ENCODE measurements at regions not wholly inside any gene's neighbourhood (a gene's known extent, or its start where the extent isn't known, plus 50 kb on each side); places are given as distances from the start of the nearest gene placed in this dataset.
"Not testable (repeated sequence)": the region's sequence is repeated elsewhere in the genome, so short reads cannot be mapped to it uniquely, and the experiment has no call there.

DNA sequence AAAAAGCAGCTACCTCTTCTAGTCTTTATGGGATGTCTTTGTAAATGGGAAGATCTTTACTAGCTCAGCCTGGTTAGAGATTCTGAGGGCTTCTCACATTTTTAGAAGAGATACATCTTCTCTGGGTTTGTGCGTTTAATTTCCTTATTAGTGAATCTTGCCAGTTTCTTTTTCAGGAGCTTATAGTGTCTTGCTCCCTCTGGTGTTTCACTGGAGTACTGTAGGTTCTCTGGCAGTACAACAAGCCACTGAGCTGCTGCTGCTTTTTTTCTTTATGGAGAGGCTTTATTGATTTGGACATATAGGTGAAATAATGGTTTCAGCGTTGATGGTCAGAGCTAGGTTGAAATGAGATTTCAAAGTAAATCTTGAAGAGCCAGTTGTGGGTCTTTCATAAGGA lies 82.9 kb downstream of the LAS1L start:
- no peaks in the 10 kb centered on the region for H3K4me1 ChIP-seq
- peaks cover 3 to 8% of the 10 kb centered on the region in 2 donors for H3K9me3 ChIP-seq
- DNase-seq (ENCODE audit: low spot score in 2 of 2), result no peak
- TF ChIP-seq, protein P1, sequence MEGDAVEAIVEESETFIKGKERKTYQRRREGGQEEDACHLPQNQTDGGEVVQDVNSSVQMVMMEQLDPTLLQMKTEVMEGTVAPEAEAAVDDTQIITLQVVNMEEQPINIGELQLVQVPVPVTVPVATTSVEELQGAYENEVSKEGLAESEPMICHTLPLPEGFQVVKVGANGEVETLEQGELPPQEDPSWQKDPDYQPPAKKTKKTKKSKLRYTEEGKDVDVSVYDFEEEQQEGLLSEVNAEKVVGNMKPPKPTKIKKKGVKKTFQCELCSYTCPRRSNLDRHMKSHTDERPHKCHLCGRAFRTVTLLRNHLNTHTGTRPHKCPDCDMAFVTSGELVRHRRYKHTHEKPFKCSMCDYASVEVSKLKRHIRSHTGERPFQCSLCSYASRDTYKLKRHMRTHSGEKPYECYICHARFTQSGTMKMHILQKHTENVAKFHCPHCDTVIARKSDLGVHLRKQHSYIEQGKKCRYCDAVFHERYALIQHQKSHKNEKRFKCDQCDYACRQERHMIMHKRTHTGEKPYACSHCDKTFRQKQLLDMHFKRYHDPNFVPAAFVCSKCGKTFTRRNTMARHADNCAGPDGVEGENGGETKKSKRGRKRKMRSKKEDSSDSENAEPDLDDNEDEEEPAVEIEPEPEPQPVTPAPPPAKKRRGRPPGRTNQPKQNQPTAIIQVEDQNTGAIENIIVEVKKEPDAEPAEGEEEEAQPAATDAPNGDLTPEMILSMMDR (IDR thresholded peaks at IDR 0.05), result no peak
- TF ChIP-seq POLR2A (IDR thresholded peaks at IDR 0.05), result no peak
- TF ChIP-seq POLR2AphosphoS5 (IDR thresholded peaks at IDR 0.05), result no peak
- H3K4me3 ChIP-seq, result no peak overlapping the region
- H3K27me3 ChIP-seq, result no peaks in the 10 kb centered on the region
- no peaks in the 10 kb centered on the region for H3K36me3 ChIP-seq
- intact Hi-C loops (cut with DNase I; ENCODE audit: low total_unique reads), result no loop called here
- H3K27ac ChIP-seq, result no peak overlapping the region

DNA sequence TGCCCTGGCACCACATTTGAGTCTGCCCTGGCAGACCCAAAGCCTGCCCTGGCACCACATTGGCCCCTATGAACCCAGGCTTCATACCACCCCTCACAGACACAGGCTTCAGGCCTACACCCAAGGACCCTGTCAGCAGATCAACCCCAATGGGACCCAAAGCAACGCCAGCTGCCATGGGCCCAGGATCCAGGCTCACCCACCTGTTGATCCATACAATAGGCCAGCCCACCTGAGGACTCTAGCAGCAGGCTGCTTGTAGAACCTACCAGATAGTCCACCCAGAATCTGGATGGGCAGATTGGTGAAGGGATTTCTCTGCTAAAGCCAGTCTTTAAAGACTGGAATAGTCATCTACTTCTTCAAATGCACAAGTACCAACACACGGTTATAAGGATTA lies 114.4 kb downstream of the LAS1L start:
- intact Hi-C loops (cut with DNase I; ENCODE audit: low total_unique reads), result no loop called here
- DNase-seq (ENCODE audit: low spot score in 2 of 2), result no peak
- Histone ChIP-seq H3K4me3 (no peak overlapping the region), H3K27me3 (no peaks in the 10 kb centered on the region), H3K9me3 (peaks cover 6 to 24% of the 10 kb centered on the region in 2 donors), H3K4me1 (no peaks in the 10 kb centered on the region), H3K36me3 (no peaks in the 10 kb centered on the region), H3K27ac (no peak overlapping the region)
- TF ChIP-seq, protein P1 (IDR thresholded peaks at IDR 0.05), result no peak
- no peak for TF ChIP-seq POLR2AphosphoS5 (IDR thresholded peaks at IDR 0.05)
- TF ChIP-seq POLR2A (IDR thresholded peaks at IDR 0.05), result no peak

DNA sequence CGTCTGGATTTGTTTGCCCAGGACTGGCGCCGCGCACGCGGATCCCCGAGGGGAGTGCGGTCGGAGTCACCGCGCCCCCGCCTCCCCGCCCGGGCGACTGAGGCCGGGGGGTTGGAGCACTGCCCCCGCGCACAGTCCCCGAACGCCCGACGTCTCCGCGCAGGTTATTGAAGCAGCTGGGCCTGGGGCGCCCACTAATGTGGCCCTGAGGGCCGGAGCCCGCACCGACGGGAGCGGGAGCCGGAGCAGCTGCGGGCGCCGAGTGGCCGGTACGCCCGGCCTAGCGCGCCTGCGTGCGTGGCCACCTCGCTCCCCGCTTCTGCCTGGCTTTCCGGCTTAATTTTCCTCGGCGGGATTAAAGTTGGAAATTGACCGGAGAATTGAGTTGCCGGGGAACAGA lies 126.9 kb downstream of the LAS1L start:
- H3K27ac ChIP-seq; intact Hi-C loops (cut with DNase I; ENCODE audit: low total_unique reads); H3K4me1 ChIP-seq; H3K27me3 ChIP-seq; H3K36me3 ChIP-seq; DNase-seq (ENCODE audit: low spot score in 2 of 2): not testable (repeated sequence)
- Histone ChIP-seq H3K4me3 (peak overlapping the region; percentile 0 to 50 (median 38)), H3K9me3 (peaks cover 10 to 23% of the 10 kb centered on the region in 2 donors)

DNA sequence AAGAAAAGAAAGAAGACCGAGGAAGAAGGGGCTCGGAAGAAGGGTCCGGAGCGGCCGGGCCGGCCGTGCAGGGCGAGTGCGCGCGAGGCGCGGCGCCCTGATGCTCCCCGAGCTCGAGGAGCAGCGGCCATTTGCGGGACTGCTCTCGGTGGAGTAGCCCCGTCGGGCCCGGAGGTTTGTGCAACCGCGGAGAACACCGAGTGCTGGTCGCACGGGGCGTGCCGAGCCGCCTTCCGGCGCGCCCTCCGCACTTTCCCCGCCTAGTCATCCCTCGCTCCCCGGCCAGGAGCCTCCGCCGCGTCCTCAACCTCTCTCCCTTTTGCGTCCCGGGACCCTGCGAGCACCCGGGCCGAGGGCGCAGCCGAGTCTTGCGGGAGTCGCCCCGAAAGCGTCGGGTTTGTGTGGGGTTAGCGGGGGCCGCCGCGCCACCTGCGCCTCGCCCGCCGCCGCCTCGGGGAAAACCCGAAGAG lies 127.4 kb downstream of the LAS1L start:
- TF ChIP-seq POLR2A (IDR thresholded peaks at IDR 0.05) (no peak), POLR2AphosphoS5 (IDR thresholded peaks at IDR 0.05) (no peak)
- Histone ChIP-seq H3K27ac (no peak overlapping the region), H3K4me3 (peak overlapping the region; percentile 0 to 50 (median 38)), H3K9me3 (peaks cover 10 to 28% of the 10 kb centered on the region in 2 donors), H3K36me3 (no peaks in the 10 kb centered on the region), H3K4me1 (no peaks in the 10 kb centered on the region), H3K27me3 (peaks cover 0 to 6% of the 10 kb centered on the region in 2 donors)
- intact Hi-C loops (cut with DNase I; ENCODE audit: low total_unique reads), result no loop called here
- DNase-seq (ENCODE audit: low spot score in 2 of 2), result no peak

DNA sequence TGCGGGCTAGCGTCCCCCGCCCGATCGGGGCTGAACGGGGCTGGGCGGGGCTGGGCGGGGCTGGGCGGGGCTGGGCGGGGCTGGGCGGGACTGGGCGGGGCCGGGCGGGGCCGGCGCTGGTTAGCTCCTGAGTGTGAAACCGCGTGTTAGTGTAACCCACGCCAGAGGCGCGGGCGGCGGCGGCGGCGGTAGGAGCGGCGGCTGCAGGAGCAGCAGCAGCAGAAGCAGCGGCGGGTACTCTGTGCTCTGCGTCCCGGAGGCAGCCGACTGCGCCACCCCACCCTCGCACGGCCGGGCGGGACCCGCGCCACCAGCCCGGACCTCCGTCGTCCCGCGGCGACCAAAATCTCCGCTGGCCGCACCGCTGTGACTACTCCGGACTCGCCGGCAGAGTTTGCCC lies 128.1 kb downstream of the LAS1L start:
- TF ChIP-seq, protein P1 (IDR thresholded peaks at IDR 0.05), result no peak
- TF ChIP-seq POLR2A (IDR thresholded peaks at IDR 0.05), result no peak
- no peak for TF ChIP-seq POLR2AphosphoS5 (IDR thresholded peaks at IDR 0.05)
- Histone ChIP-seq H3K36me3 (no peaks in the 10 kb centered on the region), H3K27ac (no peak overlapping the region), H3K27me3 (peaks cover 0 to 13% of the 10 kb centered on the region in 2 donors), H3K9me3 (peaks cover 10 to 31% of the 10 kb centered on the region in 2 donors), H3K4me3 (peak overlapping the region; percentile 0 to 50 (median 38)), H3K4me1 (no peaks in the 10 kb centered on the region)
- intact Hi-C loops (cut with DNase I; ENCODE audit: low total_unique reads), result no loop called here
- DNase-seq (ENCODE audit: low spot score in 2 of 2), result no peak

DNA sequence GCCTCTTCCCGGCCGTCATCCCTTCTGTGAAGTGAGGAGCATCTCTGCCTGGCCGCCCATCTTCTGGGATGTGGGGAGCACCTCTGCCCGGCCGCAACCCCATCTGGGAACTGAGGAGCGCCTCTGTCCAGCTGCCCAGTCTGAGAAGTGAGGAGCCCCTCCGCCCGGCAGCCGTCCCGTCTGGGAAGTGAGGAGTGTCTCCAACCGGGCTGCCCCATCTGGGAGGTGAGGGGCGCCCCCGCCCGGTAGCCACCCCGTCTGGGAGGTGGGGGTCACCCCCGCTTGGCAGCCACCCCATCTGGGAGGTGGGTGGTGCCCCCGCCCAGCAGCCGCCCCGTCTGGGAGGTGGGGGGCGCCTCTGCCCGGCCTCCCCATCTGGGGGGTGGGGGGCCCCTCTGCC lies 142.3 kb downstream of the LAS1L start:
- DNase-seq (ENCODE audit: low spot score in 2 of 2), result no peak
- H3K27ac ChIP-seq, result no peak overlapping the region
- intact Hi-C loops (cut with DNase I; ENCODE audit: low total_unique reads), result no loop called here
- no peak overlapping the region for H3K4me3 ChIP-seq
- no peaks in the 10 kb centered on the region for H3K27me3 ChIP-seq
- TF ChIP-seq, protein P1 (IDR thresholded peaks at IDR 0.05), result no peak
- TF ChIP-seq POLR2A (IDR thresholded peaks at IDR 0.05), result no peak
- no peak for TF ChIP-seq POLR2AphosphoS5 (IDR thresholded peaks at IDR 0.05)
- no peaks in the 10 kb centered on the region for H3K4me1 ChIP-seq
- no peaks in the 10 kb centered on the region for H3K36me3 ChIP-seq
- H3K9me3 ChIP-seq, result peaks cover 23 to 75% of the 10 kb centered on the region in 2 donors

DNA sequence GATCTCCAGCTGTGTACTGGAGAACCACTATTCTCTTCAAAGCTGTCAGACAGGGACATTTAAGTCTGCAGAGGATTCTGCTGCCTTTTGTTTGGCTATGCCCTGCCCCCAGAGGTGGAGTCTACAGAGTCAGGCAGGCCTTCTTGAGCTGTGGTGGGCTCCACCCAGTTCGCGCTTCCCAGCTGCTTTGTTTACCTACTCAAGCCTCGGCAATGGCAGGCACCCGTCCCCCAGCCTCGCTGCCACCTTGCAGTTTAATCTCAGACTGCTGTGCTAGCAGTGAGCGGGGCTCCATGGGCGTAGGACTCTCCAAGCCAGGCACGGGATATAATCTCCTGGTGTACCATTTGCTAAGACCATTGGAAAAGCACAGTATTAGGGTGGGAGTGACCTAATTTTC lies 145.5 kb downstream of the LAS1L start:
- H3K27me3 ChIP-seq; H3K27ac ChIP-seq; H3K36me3 ChIP-seq; H3K4me3 ChIP-seq; H3K4me1 ChIP-seq; intact Hi-C loops (cut with DNase I; ENCODE audit: low total_unique reads); DNase-seq (ENCODE audit: low spot score in 2 of 2): not testable (repeated sequence)
- peaks cover 30 to 82% of the 10 kb centered on the region in 2 donors for H3K9me3 ChIP-seq
